HG03060 (cell line): ENCODE measurements at regions not wholly inside any gene's neighbourhood (a gene's known extent, or its start where the extent isn't known, plus 50 kb on each side); places are given as distances from the start of the nearest gene placed in this dataset.
"Not testable (repeated sequence)": the region's sequence is repeated elsewhere in the genome, so short reads cannot be mapped to it uniquely, and the experiment has no call there.

Source experiments
- ATAC-seq: cut with Tn5 transposase; IDR thresholded peaks from one replicate; pipeline ENCODE4 v1.9.1; 2021; ENCODE audit warnings: low read depth, moderate number of reproducible peaks; ENCODE audit not compliant: unreplicated experiment

DNA sequence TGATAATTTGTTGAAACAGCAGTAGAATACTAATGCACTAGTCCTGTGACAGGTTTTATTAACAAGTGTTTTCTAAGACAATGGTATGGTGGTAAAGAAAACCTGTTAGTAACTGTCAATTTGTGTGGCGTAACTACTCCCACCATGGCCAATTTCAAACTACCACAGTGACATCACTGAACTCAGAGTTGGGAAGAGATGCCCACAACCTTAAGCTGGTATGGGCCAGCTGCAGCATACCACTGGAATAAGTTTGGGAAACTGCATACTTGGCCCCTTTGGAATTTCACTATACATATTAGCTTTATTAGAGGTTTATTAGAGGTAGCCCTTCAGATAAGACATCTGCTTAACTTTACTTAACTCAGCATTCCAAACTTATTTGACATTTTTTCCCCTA, 419.4 kb downstream of the NDFIP2 start:
- no peak for ATAC-seq

DNA sequence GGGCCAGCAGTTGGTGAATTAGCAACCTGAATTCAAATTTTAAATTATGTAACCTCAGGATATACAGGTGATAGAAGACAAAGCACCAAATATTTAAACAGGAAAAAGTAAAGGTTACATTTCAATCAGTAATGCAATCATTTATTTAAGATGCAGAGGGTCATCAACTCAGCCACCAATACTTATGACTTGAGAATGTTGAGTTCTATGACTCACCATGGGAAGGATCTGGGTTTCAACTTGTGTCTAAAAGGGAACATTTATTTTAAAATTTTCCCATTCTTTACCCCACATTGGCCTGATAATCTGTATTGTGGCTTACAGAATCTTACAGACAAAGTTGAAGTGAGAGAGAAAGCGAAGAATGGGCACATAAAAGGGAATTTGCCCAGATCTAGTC, 418.0 kb downstream of the NDFIP2 start:
- ATAC-seq, result no peak

DNA sequence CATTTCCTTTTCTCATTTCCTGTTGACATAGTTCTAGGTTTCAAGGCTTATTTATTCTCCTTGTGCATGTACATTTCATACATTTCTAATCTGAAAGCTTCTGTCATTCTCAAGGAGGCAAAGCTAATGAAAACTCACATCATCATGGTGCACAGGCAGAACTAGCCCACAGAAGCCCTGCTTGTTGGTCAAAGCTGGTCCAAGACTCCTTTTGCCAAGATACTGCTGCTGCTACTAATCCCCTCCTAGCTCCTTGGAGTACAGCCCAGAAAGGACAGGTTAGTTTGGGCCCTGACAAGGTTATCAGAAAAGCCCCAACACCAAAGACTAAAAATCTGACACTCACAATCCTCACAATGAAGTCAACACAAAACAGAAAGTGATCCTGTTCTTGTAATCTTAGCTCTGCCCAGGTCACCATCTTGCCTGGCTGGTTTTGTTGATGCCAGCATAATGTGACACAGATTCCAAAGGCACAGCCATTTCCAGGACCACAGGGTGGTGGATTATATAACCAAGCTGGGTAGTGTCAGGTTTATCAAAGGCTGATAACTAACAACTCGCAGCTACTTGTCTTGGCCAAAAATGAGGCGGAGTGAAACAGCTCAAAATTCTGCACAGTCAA, 417.4 kb downstream of the NDFIP2 start:
- ATAC-seq, result no peak

DNA sequence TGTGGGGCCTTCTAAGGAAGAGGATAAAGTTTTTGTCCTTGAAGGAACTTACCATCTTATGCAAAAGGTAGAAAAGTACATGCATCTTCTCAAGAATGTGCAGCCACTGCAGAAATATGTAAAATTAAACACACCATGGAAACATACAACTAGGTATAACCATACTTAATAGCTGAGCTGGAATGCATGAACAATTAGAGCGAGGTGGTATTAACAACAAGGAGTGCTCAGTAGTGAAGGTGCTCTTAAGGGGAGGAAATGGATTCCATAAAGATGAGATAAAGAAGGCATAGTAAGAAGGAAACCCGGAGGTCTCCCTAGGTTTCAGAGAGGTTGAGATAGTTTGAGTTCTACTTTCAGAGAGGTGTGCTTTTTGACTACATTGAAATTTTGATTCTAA, 415.9 kb downstream of the NDFIP2 start:
- ATAC-seq, result no peak

DNA sequence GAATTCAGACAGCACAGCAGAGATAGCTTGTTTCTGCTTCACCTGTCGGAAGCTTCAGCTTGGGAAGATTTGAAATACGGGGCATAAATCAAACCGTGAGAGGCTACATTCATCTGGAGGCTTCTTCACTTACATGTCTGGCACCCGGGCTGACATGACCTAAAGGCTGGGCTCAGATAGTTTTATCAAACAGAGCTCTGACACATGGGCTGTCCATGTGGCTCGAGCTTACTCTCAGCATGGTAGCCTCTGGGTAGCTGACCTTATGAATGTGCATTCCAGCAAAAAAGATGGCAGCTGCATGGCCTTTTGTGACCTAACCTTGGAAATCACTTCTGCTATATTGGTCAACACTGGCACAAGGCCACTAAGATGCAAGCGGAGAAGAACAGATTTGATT, 414.5 kb downstream of the NDFIP2 start:
- no peak for ATAC-seq

DNA sequence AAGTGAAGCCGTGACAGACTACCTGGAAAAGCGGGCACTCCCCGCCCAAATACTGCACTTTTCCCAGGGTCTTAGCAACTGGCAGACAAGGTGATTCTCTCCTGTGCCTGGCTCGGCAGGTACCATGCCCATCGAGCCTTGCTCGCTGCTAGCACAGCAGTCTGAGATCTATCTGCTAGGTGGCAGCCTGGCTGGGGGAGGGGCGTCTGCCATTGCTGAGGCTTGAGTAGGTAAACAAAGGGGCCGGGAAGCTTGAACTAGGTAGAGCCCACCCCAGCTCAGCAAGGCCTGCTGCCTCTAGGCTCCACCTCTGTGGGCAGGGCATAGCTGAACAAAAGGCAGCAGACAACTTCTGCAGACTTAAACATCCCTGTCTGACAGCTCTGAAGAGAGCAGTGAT, 406.3 kb downstream of the NDFIP2 start:
- ATAC-seq, result not testable (repeated sequence)

DNA sequence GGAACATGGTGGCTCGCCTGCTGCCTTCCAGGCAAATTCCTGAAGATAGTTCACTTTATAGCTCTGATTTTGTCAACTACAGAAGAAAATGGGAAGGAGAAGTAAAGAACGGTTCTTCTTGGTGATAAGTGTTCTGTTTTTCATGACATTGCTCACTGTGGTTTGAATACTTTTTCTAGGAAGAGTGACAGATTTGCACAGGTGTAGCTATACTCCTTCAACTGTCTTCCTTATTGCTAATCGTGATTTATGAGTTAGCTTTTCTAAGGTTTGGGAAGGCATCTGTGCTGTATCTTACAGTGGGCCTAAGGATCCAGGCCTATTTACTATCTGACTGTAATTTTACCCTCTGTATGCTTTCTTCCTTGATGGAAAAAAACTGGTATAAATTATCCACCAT, 405.6 kb downstream of the NDFIP2 start:
- no peak for ATAC-seq

DNA sequence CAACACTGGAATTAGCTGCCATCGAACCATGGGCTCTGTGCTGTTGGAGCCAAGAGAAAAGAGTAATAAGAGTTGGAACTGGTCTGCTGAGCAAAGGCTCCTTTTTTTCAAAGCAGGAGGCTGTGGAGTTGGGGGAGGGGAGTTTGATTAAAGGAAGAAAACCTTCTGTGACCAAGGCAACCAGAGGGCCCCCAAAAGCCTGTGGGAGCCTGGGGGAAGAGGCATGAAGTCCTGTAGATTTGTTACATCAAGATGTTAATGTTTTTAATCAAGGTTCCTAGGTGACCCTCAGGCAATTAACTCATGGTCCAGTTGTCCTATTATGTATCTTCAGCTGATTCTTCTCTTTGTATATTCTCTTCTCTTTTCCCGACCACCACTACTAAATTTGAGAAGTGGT, 403.9 kb downstream of the NDFIP2 start:
- ATAC-seq, result no peak

DNA sequence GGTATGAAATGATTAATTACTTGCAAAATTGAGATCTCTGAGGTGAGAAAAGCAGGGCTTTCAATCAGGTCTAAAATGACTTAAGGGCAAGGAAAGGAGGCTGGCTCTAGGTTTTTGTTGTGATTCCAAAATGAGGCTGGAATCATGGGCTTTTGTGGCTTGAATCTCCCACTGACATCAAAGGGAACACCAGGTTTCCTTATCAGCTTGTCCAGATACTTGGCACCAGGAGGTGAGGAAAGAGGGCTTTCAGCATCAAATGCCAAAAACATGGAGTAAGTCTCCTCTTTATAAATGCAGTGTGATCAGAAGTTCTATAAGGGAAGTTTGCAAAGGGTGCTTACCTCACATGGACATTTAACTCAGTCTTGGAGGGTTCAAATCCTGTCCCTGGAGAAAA, 402.3 kb downstream of the NDFIP2 start:
- ATAC-seq, result no peak

DNA sequence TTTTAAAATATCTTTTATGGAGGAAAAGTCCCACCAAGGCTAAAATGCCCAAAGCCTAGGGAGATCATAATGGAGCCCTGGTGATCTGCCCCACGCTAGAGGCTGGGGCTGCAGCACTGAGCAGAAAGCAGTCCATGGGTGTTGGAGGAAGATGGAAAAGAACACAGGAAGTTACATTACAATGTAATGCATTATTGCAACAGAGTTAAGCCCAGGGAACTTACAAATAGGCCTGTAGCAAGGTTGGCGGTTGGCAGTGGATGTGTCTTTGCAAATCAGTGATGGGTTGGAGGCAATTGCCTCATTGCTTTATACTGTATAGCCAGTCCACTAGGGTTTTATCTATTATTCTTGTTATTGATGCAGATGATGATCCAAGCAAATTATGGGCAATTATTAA, 399.9 kb downstream of the NDFIP2 start:
- no peak for ATAC-seq

DNA sequence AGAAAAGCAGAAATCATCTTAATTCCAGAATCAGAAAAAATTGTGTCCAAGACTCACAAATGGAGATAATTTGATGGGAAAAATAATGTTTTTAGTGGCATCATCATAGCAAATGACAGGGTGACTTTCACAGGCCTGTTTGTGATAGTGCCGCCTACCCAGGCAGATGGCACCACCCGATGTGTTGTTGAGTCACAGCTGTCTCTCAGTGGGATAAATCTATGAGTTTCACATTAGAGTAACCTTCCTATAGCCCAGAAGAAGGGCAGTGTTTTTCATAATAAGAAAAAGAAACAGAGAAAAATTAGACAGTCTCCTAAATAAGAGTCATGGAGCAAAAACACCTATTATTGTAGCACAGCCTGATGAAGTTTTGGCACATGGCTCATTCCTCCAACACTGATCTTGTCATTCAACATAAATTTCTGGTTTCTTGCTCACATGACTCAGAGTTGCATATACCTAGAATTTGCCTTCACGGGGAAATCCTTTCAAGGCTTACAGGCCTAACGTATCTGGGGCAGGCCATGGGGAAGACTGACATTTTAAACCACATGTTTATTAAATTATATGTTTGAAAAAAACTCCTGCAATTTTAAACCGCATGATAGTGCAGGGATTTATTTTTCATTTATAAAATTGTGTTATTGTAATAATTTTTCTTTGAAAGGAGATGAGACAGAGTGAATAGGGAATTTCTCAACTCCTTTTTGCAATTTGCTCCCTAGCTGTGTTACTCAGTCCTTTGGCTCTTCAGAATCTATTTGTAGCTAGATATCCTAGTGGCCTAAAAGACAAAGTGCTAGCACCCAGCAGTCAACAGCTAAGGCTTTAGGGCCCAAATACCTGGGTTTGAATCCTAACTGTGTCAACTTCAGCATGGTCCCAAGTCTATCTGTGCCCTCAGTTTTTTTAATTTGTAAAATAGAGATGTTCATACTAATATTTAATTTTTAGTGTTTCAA, 393.7 kb downstream of the NDFIP2 start:
- no peak for ATAC-seq

DNA sequence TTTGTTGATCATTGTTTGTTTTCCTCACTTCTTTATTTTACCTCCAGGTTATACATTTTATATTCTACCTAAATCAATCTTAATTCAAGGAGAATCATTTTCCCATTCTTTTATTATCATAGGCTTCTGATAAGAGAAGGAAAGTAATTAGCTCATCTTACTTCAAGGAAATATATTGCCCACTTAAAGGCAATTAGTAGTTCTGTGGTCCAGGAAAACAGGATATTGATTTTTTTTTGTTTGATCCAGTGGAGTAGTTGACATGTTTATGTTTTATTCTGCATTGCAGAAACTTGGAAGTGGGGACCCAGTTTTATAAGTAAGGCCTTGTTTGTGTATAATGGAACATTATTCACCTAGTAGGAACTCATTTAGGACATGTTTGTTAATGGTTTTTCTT, 390.6 kb downstream of the NDFIP2 start:
- no peak for ATAC-seq

DNA sequence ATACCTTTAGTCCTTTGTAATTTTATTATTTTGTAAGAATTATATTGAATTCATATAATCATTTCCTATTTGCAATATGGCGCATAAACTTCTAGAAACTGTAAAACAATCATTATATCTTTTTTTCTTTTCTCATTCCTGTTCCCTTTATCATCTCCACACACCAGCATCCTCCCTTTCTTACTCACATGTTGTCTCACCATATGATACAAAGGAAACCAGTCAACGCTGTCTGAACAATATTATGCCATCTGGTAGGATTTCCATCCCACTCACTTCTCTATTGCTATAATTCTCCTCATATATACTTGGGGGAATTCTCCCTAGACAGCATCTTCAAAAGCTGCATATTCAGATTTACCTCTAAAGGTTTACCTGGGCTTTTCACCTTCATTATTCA, 389.8 kb downstream of the NDFIP2 start:
- ATAC-seq, result no peak

DNA sequence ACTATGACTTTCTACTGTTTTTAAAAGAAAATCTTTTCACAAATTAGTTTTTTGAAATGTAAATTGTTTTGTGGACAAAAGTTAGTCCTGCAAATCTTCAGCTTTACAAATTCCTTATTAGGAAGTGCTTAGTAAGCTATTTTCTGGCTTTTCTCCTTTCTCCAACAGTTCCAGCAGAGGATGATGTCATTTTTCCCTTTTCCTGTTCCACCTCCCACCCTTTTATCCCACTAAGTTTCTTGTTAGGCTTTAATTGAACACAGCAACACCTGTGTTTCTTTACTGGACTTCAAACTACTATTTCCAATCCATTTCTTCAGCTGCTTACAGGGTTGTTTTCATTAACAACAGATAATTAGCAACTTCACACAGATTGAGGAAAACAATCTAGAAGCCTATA, 389.2 kb downstream of the NDFIP2 start:
- no peak for ATAC-seq

DNA sequence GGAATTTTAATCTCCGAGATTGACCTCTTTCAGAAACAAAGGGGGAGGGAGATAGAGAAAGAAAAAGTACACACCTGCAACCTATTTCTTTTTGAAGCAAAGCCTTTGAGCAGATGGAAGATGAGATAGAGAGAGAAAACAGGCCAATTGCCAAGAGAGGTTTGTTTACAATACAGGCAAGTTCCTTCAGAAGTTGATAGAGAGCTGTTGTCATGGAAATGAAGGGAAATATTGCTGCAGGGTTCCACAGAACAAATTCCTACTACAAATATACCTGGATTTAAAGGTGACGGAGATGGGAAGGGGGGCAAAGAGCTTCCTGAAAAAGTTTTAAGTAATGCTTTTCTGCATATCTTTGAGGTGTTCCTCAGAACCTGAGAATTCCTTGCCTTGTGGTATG, 388.4 kb downstream of the NDFIP2 start:
- ATAC-seq, result no peak

DNA sequence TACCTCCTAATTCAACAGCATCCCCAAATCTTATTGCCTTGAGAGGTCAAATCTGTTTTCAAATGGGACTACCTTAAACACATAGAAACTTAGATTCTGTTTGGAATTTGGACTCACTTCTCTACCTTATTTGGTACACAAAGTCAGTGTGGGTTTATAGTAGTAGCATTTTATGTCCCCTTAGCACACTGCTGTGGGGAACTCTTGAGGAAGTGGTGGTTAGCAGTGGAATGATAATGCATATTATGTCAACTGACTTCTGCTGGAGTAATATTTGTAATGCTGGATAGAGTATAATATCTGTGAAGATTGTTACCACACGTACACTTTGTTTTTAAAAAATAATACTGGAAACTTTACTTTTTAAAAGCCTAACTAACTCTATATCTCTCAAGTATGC, 386.3 kb downstream of the NDFIP2 start:
- ATAC-seq, result no peak

DNA sequence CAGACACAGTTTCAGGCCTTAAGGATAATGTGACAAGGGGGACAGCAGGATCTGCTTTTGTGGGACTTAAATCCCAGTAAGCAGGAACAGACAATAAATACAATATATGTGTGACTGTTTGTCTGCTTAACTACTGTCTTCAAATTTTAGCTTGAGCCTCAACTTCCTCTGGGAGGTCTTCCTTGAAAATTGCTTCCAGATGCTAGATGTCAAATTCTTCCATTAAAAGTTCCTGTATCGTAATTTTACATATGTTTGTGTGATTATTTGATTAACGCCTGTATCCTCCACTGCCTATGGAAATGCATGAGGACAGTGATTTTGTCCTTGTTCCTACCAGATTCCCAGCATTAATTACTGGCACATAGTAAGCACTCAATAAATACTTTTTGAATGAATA, 385.5 kb downstream of the NDFIP2 start:
- no peak for ATAC-seq

DNA sequence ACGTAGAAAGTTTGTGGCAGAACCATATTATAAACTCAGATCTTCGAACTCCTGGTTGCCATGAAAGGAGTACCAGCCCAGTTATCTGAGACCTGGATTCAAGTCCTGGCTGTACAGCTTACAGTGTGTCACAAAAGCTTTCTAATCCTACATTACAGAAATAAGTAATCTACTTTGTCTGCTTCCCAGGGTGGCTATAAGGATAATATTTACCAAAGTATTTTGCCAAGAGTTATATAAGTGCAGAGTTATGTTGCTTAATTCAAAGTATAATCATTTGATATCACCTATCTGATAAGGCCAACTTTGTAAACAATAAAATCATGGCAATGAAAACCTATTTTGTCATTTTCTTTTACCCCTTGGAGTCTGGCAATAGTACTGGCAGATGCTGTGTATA, 381.6 kb downstream of the NDFIP2 start:
- ATAC-seq, result no peak

DNA sequence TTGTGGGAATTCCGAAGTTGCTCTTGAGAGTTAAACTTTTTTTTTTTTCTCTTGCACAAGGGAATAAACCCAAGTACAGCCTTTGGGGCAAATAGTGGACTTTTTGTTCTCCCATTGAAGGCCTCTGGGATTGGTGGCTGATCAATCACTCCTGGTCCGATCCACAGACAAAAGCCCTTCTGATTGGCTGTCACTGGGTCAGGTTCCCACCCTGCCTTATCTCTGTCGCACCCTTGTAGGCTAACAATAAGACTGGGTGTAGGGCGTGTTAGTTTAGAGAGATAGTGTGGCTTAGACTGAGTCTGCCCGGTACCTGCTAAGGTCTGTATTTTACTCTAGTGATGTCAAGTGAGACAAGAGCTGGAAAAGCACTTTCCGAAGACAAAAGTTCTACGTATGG, 380.8 kb downstream of the NDFIP2 start:
- ATAC-seq, result no peak

DNA sequence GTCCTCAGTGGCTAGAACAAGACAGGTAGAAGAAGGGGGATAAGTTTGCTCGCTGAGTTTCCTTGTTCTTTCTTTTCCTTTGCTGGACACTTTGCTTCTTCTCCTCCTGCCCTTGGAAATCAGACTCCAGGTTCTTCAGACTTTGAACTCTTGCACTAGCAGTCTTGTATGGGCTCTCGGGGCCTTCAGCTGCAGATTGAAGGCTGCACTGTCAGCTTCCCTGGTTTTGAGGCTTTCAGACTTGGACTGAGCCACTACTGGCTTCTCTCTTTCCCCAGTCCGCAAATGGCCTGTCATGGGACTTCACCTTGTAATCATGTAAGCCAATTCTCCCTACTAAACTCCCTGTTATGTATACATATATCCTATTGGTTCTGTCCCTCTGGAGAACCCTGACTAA, 379.8 kb downstream of the NDFIP2 start:
- ATAC-seq, result no peak

DNA sequence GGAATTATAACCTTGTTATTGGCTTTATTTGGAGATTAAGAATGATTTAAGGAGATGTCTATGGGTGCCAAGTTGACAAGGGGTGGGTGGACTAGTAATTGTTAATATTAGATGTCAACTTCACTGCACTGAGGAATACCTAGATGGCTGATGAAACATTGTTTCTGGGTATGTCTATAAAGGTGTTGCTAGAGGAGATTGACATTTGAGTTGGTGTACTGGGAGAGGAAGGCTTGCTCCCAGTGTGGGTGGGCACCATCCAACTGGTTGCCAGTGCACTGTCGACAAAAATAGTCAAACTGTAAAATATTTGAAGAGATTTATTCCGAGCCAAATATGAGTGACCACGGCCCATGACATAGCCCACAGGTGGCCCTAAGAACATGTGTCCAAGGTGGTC, 378.8 kb downstream of the NDFIP2 start:
- ATAC-seq, result no peak

DNA sequence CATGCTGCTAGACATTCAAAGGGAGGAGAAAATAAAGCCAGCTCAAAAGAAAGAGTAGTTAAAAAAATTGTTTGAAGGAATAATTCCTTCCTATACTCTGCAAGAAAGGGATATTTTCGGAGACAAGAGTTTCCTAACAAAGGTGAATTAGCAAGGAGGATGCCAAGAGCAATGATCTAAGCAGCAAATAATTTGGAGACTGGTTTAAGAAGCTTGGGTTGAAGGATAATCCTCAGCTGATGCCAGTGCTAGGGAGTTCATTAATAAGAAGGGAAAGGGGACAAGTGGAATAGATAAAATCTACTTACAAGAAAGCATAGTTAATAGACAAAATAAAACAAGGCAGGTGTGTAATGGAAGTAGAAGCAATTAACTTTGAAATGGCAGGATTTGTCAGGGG, 372.3 kb downstream of the NDFIP2 start:
- no peak for ATAC-seq
